ENCODE measurements at regions not wholly inside any gene's neighbourhood (a gene's known extent, or its start where the extent isn't known, plus 50 kb on each side); places are given as distances from the start of the nearest gene placed in this dataset.

DNA sequence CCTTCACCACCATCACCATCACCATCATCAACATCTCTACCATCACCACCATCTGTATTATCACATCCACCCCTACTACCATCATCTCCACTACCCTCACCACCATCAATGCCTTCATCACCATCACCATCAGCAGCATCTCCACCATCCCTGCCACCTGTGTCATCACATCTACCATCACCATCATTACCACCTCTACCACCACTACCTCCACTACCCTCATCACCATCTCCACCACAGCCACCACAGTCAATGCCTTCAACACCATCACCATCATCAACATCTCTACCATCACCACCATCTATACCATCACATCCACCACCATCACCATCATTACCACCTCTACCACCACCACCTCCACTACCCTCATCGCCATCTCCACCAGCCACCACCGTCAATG, 196.7 kb downstream of the SHQ1 start:
- TF ChIP-seq, protein P1, sequence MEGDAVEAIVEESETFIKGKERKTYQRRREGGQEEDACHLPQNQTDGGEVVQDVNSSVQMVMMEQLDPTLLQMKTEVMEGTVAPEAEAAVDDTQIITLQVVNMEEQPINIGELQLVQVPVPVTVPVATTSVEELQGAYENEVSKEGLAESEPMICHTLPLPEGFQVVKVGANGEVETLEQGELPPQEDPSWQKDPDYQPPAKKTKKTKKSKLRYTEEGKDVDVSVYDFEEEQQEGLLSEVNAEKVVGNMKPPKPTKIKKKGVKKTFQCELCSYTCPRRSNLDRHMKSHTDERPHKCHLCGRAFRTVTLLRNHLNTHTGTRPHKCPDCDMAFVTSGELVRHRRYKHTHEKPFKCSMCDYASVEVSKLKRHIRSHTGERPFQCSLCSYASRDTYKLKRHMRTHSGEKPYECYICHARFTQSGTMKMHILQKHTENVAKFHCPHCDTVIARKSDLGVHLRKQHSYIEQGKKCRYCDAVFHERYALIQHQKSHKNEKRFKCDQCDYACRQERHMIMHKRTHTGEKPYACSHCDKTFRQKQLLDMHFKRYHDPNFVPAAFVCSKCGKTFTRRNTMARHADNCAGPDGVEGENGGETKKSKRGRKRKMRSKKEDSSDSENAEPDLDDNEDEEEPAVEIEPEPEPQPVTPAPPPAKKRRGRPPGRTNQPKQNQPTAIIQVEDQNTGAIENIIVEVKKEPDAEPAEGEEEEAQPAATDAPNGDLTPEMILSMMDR (IDR thresholded peaks at IDR 0.05 in 4 of 5, conservative IDR thresholded peaks at IDR 0.05 in 1 of 5) = no peak
- no peak for TF ChIP-seq POLR2A (IDR thresholded peaks at IDR 0.05)

All from gastrocnemius medialis (tissue), 4 donors.